T-cell (primary cell): ENCODE measurements at regions not wholly inside any gene's neighbourhood (a gene's known extent, or its start where the extent isn't known, plus 50 kb on each side); places are given as distances from the start of the nearest gene placed in this dataset.

ENCODE experiments used
- ATAC-seq, 4 experiments: fragments of 200-7000 bp in 3 of 4; fragments of 150-1000 bp in 1 of 4; cut with Tn5 transposase; replicated peaks in 1 of 4; 1 replicate in 3 of 4; 2 replicates in 1 of 4; pipeline ENCODE4 v1.10.0; 2021; ENCODE audit warnings: moderate library complexity in 3 of 4, mild to moderate bottlenecking in 2 of 4, moderate number of reproducible peaks in 1 of 4
- CTCF ChIA-PET, 2 donors: fragments of 300-600 bp; sonication (Branson Sonifier 250); formaldehyde crosslinking; loops; one replicate each; lab custom pipeline; 2022; ENCODE audit warnings: antibody characterized with exemption in 2 of 2; lab: Charles Lee
- POLR2A ChIA-PET, 2 donors: fragments of 300-600 bp; sonication (Branson Sonifier 250); formaldehyde crosslinking; loops; one replicate each; lab custom pipeline; 2022; ENCODE audit warnings: antibody characterized with exemption in 2 of 2; lab: Charles Lee
- DNase-seq, 35 experiments: peaks; one replicate each; pipeline versions ENCODE4 v3.0.0 to v3.0.0-alpha.2; 2013 to 2023
- H3K27ac ChIP-seq: one replicate; pipeline ENCODE4 v1.5.1; 2013; ENCODE audit warnings: low read length
- H3K27me3 ChIP-seq, 2 experiments: replicated peaks in 1 of 2; 1 replicate in 1 of 2; 2 replicates in 1 of 2; pipeline versions ENCODE4 v1.6.1 to v1.7.0; 2013; ENCODE audit warnings: low read length in 1 of 2, mixed read lengths in 1 of 2; ENCODE audit not compliant: control insufficient read depth in 2 of 2, insufficient read depth in 2 of 2; ENCODE audit errors: extremely low read depth in 1 of 2
- H3K36me3 ChIP-seq, 2 donors: 1 replicate in 1 of 2; 2 replicates in 1 of 2; pipeline versions ENCODE4 v1.6.1 to v1.7.0; 2013; ENCODE audit warnings: low read length in 1 of 2; ENCODE audit not compliant: control insufficient read depth in 2 of 2, insufficient read depth in 1 of 2; ENCODE audit errors: extremely low read depth in 1 of 2
- H3K4me1 ChIP-seq, 2 experiments: 1 replicate in 1 of 2; 2 replicates in 1 of 2; pipeline versions ENCODE4 v1.6.1 to v1.7.0; 2013; ENCODE audit warnings: low read length in 2 of 2, mixed read lengths in 1 of 2; ENCODE audit not compliant: insufficient read depth in 2 of 2, control insufficient read depth in 1 of 2; ENCODE audit errors: extremely low read depth in 1 of 2
- H3K4me3 ChIP-seq, 2 donors: 1 replicate in 1 of 2; 2 replicates in 1 of 2; pipeline versions ENCODE4 v1.5.1 to v1.7.0; 2013; ENCODE audit warnings: mild to moderate bottlenecking in 2 of 2, low read length in 1 of 2, moderate library complexity in 1 of 2; ENCODE audit not compliant: control insufficient read depth in 1 of 2; ENCODE audit errors: extremely low read depth in 1 of 2
- H3K9me3 ChIP-seq: 2 replicates; pipeline ENCODE4 v1.7.0; 2013
- H3K27ac Mint-ChIP-seq, 2 donors: one replicate each; pipeline ENCODE4 v1.8.0; 2020 to 2021; ENCODE audit warnings: mild to moderate bottlenecking in 2 of 2, mixed read lengths in 2 of 2
- H3K27me3 Mint-ChIP-seq, 2 donors: one replicate each; pipeline ENCODE4 v1.8.0; 2021 to 2022; ENCODE audit warnings: mixed read lengths in 2 of 2
- H3K36me3 Mint-ChIP-seq: one replicate; pipeline ENCODE4 v1.8.0; 2021; ENCODE audit warnings: mixed read lengths
- H3K4me1 Mint-ChIP-seq, 3 donors: one replicate each; pipeline ENCODE4 v1.8.0; 2020 to 2022; ENCODE audit warnings: mixed read lengths in 3 of 3, mild to moderate bottlenecking in 1 of 3
- H3K4me3 Mint-ChIP-seq, 3 donors: one replicate each; pipeline ENCODE4 v1.8.0; 2020 to 2022; ENCODE audit warnings: mild to moderate bottlenecking in 3 of 3, mixed read lengths in 3 of 3, moderate library complexity in 3 of 3
- H3K9me3 Mint-ChIP-seq, 3 donors: one replicate each; pipeline ENCODE4 v1.8.0; 2020 to 2022; ENCODE audit warnings: mixed read lengths in 3 of 3
- WGBS: methylation state at CpG from one replicate; pipeline ENCODE4 v1.1.5; 2013; ENCODE audit warnings: missing lambda C conversion rate; ENCODE audit not compliant: insufficient coverage; 5-methylcytosine and 5-hydroxymethylcytosine counted together

- no peaks in the 10 kb centered on the region for H3K4me1 ChIP-seq
- H3K4me3 ChIP-seq = no peak overlapping the region
- ChIA-PET CTCF (no interaction called here), POLR2A (no interaction called here)
- no peak overlapping the region for H3K27ac ChIP-seq
- 94% methylated on average over 48 of the region's 69 CpGs for whole genome bisulfite sequencing
- Mint-ChIP-seq H3K4me3 (no peak overlapping the region), H3K9me3 (peaks cover 11 to 20% (median 19%) of the 10 kb centered on the region in 3 donors), H3K4me1 (no peaks in the 10 kb centered on the region), H3K27ac (no peak overlapping the region), H3K27me3 (no peaks in the 10 kb centered on the region), H3K36me3 (no peaks in the 10 kb centered on the region)
- no peaks in the 10 kb centered on the region for H3K36me3 ChIP-seq
- ATAC-seq (no peak), DNase-seq (no peak)
- no peaks in the 10 kb centered on the region for H3K9me3 ChIP-seq
- no peaks in the 10 kb centered on the region for H3K27me3 ChIP-seq
Measured at GRCh38 chr2:78778756-78779510, 246.6 kb upstream of the REG3G start.

GRCh38 chr2:78779761-78780160 is 245.7 kb upstream of the REG3G start:
- DNase-seq (no peak), ATAC-seq (no peak)
- ChIA-PET CTCF (no interaction called here), POLR2A (no interaction called here)
- peaks cover 11 to 20% (median 19%) of the 10 kb centered on the region in 3 donors for H3K9me3 Mint-ChIP-seq
- no peaks in the 10 kb centered on the region for H3K4me1 Mint-ChIP-seq
- WGBS = 91% methylated on average over 9 of the region's 12 CpGs
- H3K9me3 ChIP-seq = no peaks in the 10 kb centered on the region
- no peaks in the 10 kb centered on the region for H3K27me3 Mint-ChIP-seq
- no peaks in the 10 kb centered on the region for H3K27me3 ChIP-seq
- no peaks in the 10 kb centered on the region for H3K4me1 ChIP-seq
- H3K27ac ChIP-seq = no peak overlapping the region
- no peaks in the 10 kb centered on the region for H3K36me3 Mint-ChIP-seq
- H3K36me3 ChIP-seq = no peaks in the 10 kb centered on the region
- H3K27ac Mint-ChIP-seq = no peak overlapping the region
- H3K4me3 ChIP-seq = no peak overlapping the region
- no peak overlapping the region for H3K4me3 Mint-ChIP-seq

- no peaks in the 10 kb centered on the region for H3K4me1 Mint-ChIP-seq
- no peaks in the 10 kb centered on the region for H3K27me3 ChIP-seq
- ChIA-PET POLR2A (no interaction called here), CTCF (no interaction called here)
- no peaks in the 10 kb centered on the region for H3K36me3 Mint-ChIP-seq
- H3K27ac ChIP-seq = no peak overlapping the region
- no peaks in the 10 kb centered on the region for H3K36me3 ChIP-seq
- H3K4me1 ChIP-seq = no peaks in the 10 kb centered on the region
- no peak for DNase-seq
- WGBS = no CpG with 5 or more reads among the region's 5 CpGs
- no peak overlapping the region for H3K4me3 Mint-ChIP-seq
- no peaks in the 10 kb centered on the region for H3K27me3 Mint-ChIP-seq
- H3K9me3 ChIP-seq = no peaks in the 10 kb centered on the region
- H3K9me3 Mint-ChIP-seq = peaks cover 11 to 20% (median 18%) of the 10 kb centered on the region in 3 donors
- no peak for ATAC-seq
- no peak overlapping the region for H3K4me3 ChIP-seq
- H3K27ac Mint-ChIP-seq = no peak overlapping the region
Measured at GRCh38 chr2:78780256-78780655, 245.2 kb upstream of the REG3G start.

DNA sequence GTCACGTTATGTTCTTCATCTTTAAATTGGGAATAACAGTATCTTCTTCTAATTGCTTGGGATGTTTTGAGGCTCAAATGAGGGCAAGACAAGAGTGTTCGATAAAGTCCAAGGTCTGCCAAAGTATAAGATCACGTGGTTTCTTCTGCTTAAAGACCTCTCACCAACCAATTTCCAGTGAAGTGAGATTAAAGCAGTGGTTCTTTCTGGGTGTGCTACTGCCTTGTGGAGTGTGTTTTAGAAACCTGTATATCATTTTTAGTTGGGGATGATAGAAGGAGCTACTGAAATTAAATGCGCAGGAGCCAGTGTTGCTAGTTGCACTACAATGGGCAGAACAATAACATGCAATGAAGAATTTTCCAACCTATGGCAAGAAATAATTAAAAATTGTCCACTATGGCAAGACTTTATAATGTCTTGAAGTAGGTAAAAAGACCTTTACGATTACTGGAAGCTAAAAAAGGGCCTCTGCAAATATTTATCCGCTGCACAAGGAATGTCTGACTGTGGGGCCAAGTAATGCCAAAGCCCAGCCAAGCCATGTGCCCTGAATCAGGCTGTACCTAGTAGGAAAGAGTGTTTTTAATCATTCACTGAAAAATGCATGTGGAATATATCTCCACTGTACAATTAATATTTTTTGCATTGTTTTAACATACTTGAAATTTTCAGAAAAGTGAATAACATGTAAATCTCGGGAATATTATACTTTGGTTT is 244.5 kb upstream of the REG3G start:
- POLR2A ChIA-PET = no interaction called here
- H3K27me3 ChIP-seq = no peaks in the 10 kb centered on the region
- H3K4me3 ChIP-seq = no peak overlapping the region
- no peak overlapping the region for H3K4me3 Mint-ChIP-seq
- no peaks in the 10 kb centered on the region for H3K9me3 ChIP-seq
- H3K4me1 ChIP-seq = no peaks in the 10 kb centered on the region
- WGBS = 42% methylated on average over 3 of the region's 7 CpGs
- CTCF ChIA-PET = no interaction called here
- DNase-seq (no peak), ATAC-seq (no peak)
- H3K36me3 Mint-ChIP-seq = no peaks in the 10 kb centered on the region
- H3K27ac ChIP-seq = no peak overlapping the region
- no peaks in the 10 kb centered on the region for H3K4me1 Mint-ChIP-seq
- H3K27ac Mint-ChIP-seq = no peak overlapping the region
- no peaks in the 10 kb centered on the region for H3K27me3 Mint-ChIP-seq
- H3K9me3 Mint-ChIP-seq = peaks cover 11 to 20% (median 14%) of the 10 kb centered on the region in 3 donors
- no peaks in the 10 kb centered on the region for H3K36me3 ChIP-seq

- no CpG with 5 or more reads among the region's 4 CpGs for WGBS
- Mint-ChIP-seq H3K4me1 (no peaks in the 10 kb centered on the region), H3K9me3 (peaks cover 9 to 20% (median 15%) of the 10 kb centered on the region in 3 donors), H3K27me3 (no peaks in the 10 kb centered on the region), H3K27ac (no peak overlapping the region), H3K36me3 (no peaks in the 10 kb centered on the region), H3K4me3 (no peak overlapping the region)
- Histone ChIP-seq H3K36me3 (no peaks in the 10 kb centered on the region), H3K27me3 (no peaks in the 10 kb centered on the region), H3K4me1 (no peaks in the 10 kb centered on the region), H3K9me3 (no peaks in the 10 kb centered on the region), H3K27ac (no peak overlapping the region), H3K4me3 (no peak overlapping the region)
- DNase-seq (no peak), ATAC-seq (no peak)
- ChIA-PET CTCF (no interaction called here), POLR2A (no interaction called here)
Measured at GRCh38 chr2:78782196-78782595, 243.3 kb upstream of the REG3G start.

GRCh38 chr2:78811955-78812610 is 213.4 kb upstream of the REG3G start:
- Mint-ChIP-seq H3K4me3 (no peak overlapping the region), H3K9me3 (peaks cover 2 to 14% (median 14%) of the 10 kb centered on the region in 3 donors), H3K27ac (no peak overlapping the region), H3K27me3 (no peaks in the 10 kb centered on the region), H3K4me1 (no peaks in the 10 kb centered on the region), H3K36me3 (no peaks in the 10 kb centered on the region)
- DNase-seq (no peak), ATAC-seq (no peak)
- H3K36me3 ChIP-seq = no peaks in the 10 kb centered on the region
- H3K27me3 ChIP-seq = no peaks in the 10 kb centered on the region
- 90% methylated on average over 1 of the region's 3 CpGs for WGBS
- POLR2A ChIA-PET = no interaction called here
- no peaks in the 10 kb centered on the region for H3K4me1 ChIP-seq
- H3K9me3 ChIP-seq = no peaks in the 10 kb centered on the region
- H3K27ac ChIP-seq = no peak overlapping the region
- CTCF ChIA-PET = no interaction called here
- no peak overlapping the region for H3K4me3 ChIP-seq
